ENCODE measurements at regions not wholly inside any gene's neighbourhood (a gene's known extent, or its start where the extent isn't known, plus 50 kb on each side); places are given as distances from the start of the nearest gene placed in this dataset.

- no peaks in the 10 kb centered on the region for H3K9me3 Mint-ChIP-seq
- H3K36me3 Mint-ChIP-seq (ENCODE audit: low read depth) = no peaks in the 10 kb centered on the region
- H3K4me1 Mint-ChIP-seq (ENCODE audit: low read depth) = no peaks in the 10 kb centered on the region
- H3K27ac Mint-ChIP-seq = no peak overlapping the region
- H3K27me3 Mint-ChIP-seq (ENCODE audit: insufficient read depth) = no peaks in the 10 kb centered on the region
- intact Hi-C loops (cut with micrococcal nuclease) = no loop called here
- no peak overlapping the region for H3K4me3 Mint-ChIP-seq
- no peak for DNase-seq (ENCODE audit: low spot score)
Measured at GRCh38 chr9:105828171-105828570, 133.8 kb downstream of the TMEM38B start.

GRCh38 chr9:105828596-105829213, 134.4 kb downstream of the TMEM38B start:
- Mint-ChIP-seq H3K4me1 (ENCODE audit: low read depth) (no peaks in the 10 kb centered on the region), H3K27me3 (ENCODE audit: insufficient read depth) (no peaks in the 10 kb centered on the region), H3K36me3 (ENCODE audit: low read depth) (no peaks in the 10 kb centered on the region), H3K27ac (no peak overlapping the region), H3K9me3 (no peaks in the 10 kb centered on the region), H3K4me3 (no peak overlapping the region)
- intact Hi-C loops (cut with micrococcal nuclease) = no loop called here
- DNase-seq (ENCODE audit: low spot score) = no peak

- H3K36me3 Mint-ChIP-seq (ENCODE audit: low read depth) = no peaks in the 10 kb centered on the region
- DNase-seq (ENCODE audit: low spot score) = no peak
- H3K9me3 Mint-ChIP-seq = no peaks in the 10 kb centered on the region
- H3K27me3 Mint-ChIP-seq (ENCODE audit: insufficient read depth) = no peaks in the 10 kb centered on the region
- H3K4me3 Mint-ChIP-seq = no peak overlapping the region
- no peak overlapping the region for H3K27ac Mint-ChIP-seq
- intact Hi-C loops (cut with micrococcal nuclease) = no loop called here
- no peaks in the 10 kb centered on the region for H3K4me1 Mint-ChIP-seq (ENCODE audit: low read depth)
Measured at GRCh38 chr9:105830461-105830860, 136.1 kb downstream of the TMEM38B start.

GRCh38 chr9:105832096-105832710, 137.9 kb downstream of the TMEM38B start:
- no peak overlapping the region for H3K4me3 Mint-ChIP-seq
- no peak for DNase-seq (ENCODE audit: low spot score)
- no peaks in the 10 kb centered on the region for H3K36me3 Mint-ChIP-seq (ENCODE audit: low read depth)
- no peaks in the 10 kb centered on the region for H3K27me3 Mint-ChIP-seq (ENCODE audit: insufficient read depth)
- no peaks in the 10 kb centered on the region for H3K9me3 Mint-ChIP-seq
- H3K27ac Mint-ChIP-seq = no peak overlapping the region
- H3K4me1 Mint-ChIP-seq (ENCODE audit: low read depth) = no peaks in the 10 kb centered on the region
- intact Hi-C loops (cut with micrococcal nuclease) = no loop called here

GRCh38 chr9:105833271-105833975, 139.1 kb downstream of the TMEM38B start:
- no peaks in the 10 kb centered on the region for H3K36me3 Mint-ChIP-seq (ENCODE audit: low read depth)

GRCh38 chr9:105834404-105834803, 140.1 kb downstream of the TMEM38B start:
- H3K27ac Mint-ChIP-seq = no peak overlapping the region
- peaks cover 2% of the 10 kb centered on the region for H3K27me3 Mint-ChIP-seq (ENCODE audit: insufficient read depth)
- H3K9me3 Mint-ChIP-seq = no peaks in the 10 kb centered on the region
- intact Hi-C loops (cut with micrococcal nuclease) = no loop called here
- no peak for DNase-seq (ENCODE audit: low spot score)
- no peaks in the 10 kb centered on the region for H3K4me1 Mint-ChIP-seq (ENCODE audit: low read depth)
- no peak overlapping the region for H3K4me3 Mint-ChIP-seq
- no peaks in the 10 kb centered on the region for H3K36me3 Mint-ChIP-seq (ENCODE audit: low read depth)

More at GRCh38 chr9:105833271-105833975, 139.1 kb downstream of the TMEM38B start:
- Mint-ChIP-seq H3K27ac (no peak overlapping the region), H3K27me3 (ENCODE audit: insufficient read depth) (peaks cover 2% of the 10 kb centered on the region), H3K4me3 (no peak overlapping the region), H3K9me3 (no peaks in the 10 kb centered on the region), H3K4me1 (ENCODE audit: low read depth) (no peaks in the 10 kb centered on the region)
- DNase-seq (ENCODE audit: low spot score) = no peak
- intact Hi-C loops (cut with micrococcal nuclease) = no loop called here

GRCh38 chr9:105835721-105836120, 141.4 kb downstream of the TMEM38B start:
- DNase-seq (ENCODE audit: low spot score) = no peak
- peaks cover 3% of the 10 kb centered on the region for H3K27me3 Mint-ChIP-seq (ENCODE audit: insufficient read depth)

GRCh38 chr9:105836936-105837660, 142.8 kb downstream of the TMEM38B start:
- no peaks in the 10 kb centered on the region for H3K4me1 Mint-ChIP-seq (ENCODE audit: low read depth)
- DNase-seq (ENCODE audit: low spot score) = no peak
- intact Hi-C loops (cut with micrococcal nuclease) = no loop called here
- H3K27ac Mint-ChIP-seq = no peak overlapping the region
- peaks cover 5% of the 10 kb centered on the region for H3K27me3 Mint-ChIP-seq (ENCODE audit: insufficient read depth)
- H3K9me3 Mint-ChIP-seq = no peaks in the 10 kb centered on the region
- no peak overlapping the region for H3K4me3 Mint-ChIP-seq
- H3K36me3 Mint-ChIP-seq (ENCODE audit: low read depth) = no peaks in the 10 kb centered on the region

More at GRCh38 chr9:105835721-105836120, 141.4 kb downstream of the TMEM38B start:
- H3K9me3 Mint-ChIP-seq = no peaks in the 10 kb centered on the region
- H3K36me3 Mint-ChIP-seq (ENCODE audit: low read depth) = no peaks in the 10 kb centered on the region
- no peaks in the 10 kb centered on the region for H3K4me1 Mint-ChIP-seq (ENCODE audit: low read depth)
- intact Hi-C loops (cut with micrococcal nuclease) = no loop called here
- H3K27ac Mint-ChIP-seq = no peak overlapping the region
- H3K4me3 Mint-ChIP-seq = no peak overlapping the region

- intact Hi-C loops (cut with micrococcal nuclease) = no loop called here
- H3K27me3 Mint-ChIP-seq (ENCODE audit: insufficient read depth) = peaks cover 5% of the 10 kb centered on the region
- no peaks in the 10 kb centered on the region for H3K36me3 Mint-ChIP-seq (ENCODE audit: low read depth)
- no peaks in the 10 kb centered on the region for H3K4me1 Mint-ChIP-seq (ENCODE audit: low read depth)
- no peaks in the 10 kb centered on the region for H3K9me3 Mint-ChIP-seq
- DNase-seq (ENCODE audit: low spot score) = no peak
- H3K4me3 Mint-ChIP-seq = no peak overlapping the region
- H3K27ac Mint-ChIP-seq = no peak overlapping the region
Measured at GRCh38 chr9:105841562-105841961, 147.2 kb downstream of the TMEM38B start.

- peaks cover 5% of the 10 kb centered on the region for H3K27me3 Mint-ChIP-seq (ENCODE audit: insufficient read depth)
- DNase-seq (ENCODE audit: low spot score) = no peak
- H3K4me3 Mint-ChIP-seq = no peak overlapping the region
- no peaks in the 10 kb centered on the region for H3K9me3 Mint-ChIP-seq
- no peak overlapping the region for H3K27ac Mint-ChIP-seq
- H3K4me1 Mint-ChIP-seq (ENCODE audit: low read depth) = no peaks in the 10 kb centered on the region
- intact Hi-C loops (cut with micrococcal nuclease) = loop anchor here (1.0 kb wide), 2 partner anchors 39 to 1330 kb away; no protein-coding TSS in a partner anchor
- H3K36me3 Mint-ChIP-seq (ENCODE audit: low read depth) = no peaks in the 10 kb centered on the region
Measured at GRCh38 chr9:105842023-105842644, 147.8 kb downstream of the TMEM38B start.

GRCh38 chr9:105846825-105847224, 152.5 kb downstream of the TMEM38B start:
- Mint-ChIP-seq H3K4me3 (no peak overlapping the region), H3K36me3 (ENCODE audit: low read depth) (no peaks in the 10 kb centered on the region), H3K27me3 (ENCODE audit: insufficient read depth) (peaks cover 4% of the 10 kb centered on the region), H3K9me3 (no peaks in the 10 kb centered on the region), H3K4me1 (ENCODE audit: low read depth) (no peaks in the 10 kb centered on the region), H3K27ac (no peak overlapping the region)
- intact Hi-C loops (cut with micrococcal nuclease) = no loop called here
- DNase-seq (ENCODE audit: low spot score) = no peak

- DNase-seq (ENCODE audit: low spot score) = no peak
- Mint-ChIP-seq H3K9me3 (no peaks in the 10 kb centered on the region), H3K27ac (no peak overlapping the region), H3K27me3 (ENCODE audit: insufficient read depth) (peaks cover 7% of the 10 kb centered on the region), H3K4me3 (no peak overlapping the region), H3K4me1 (ENCODE audit: low read depth) (no peaks in the 10 kb centered on the region), H3K36me3 (ENCODE audit: low read depth) (no peaks in the 10 kb centered on the region)
- intact Hi-C loops (cut with micrococcal nuclease) = no loop called here
Measured at GRCh38 chr9:105850852-105851500, 156.6 kb downstream of the TMEM38B start.

Measured in activated T-helper 1 cell treated with anti-CD3 and anti-CD28 coated beads, Interleukin-12 subunit alpha, Interleukin-12 subunit beta, Interleukin-2, Interleukin-4 antibody, amounts not matched to agents 30 ng/mL and 10 ng/mL and 1 ng/mL, durations not matched to agents 14 hours and 24 hours and 36 hours (primary cell).